ENCODE measurements at regions not wholly inside any gene's neighbourhood (a gene's known extent, or its start where the extent isn't known, plus 50 kb on each side); places are given as distances from the start of the nearest gene placed in this dataset.

GRCh38 chr1:82632155-82632554 is 831.4 kb downstream of the ADGRL2 start:
- in situ Hi-C loops (cut with MboI): no loop called here
- SMC1A ChIA-PET (ENCODE audit: uncharacterized antibody, unreplicated experiment): no interaction called here
- POLR2A ChIA-PET: no interaction called here
- Histone ChIP-seq H3K27ac (ENCODE audit: control insufficient read depth, insufficient read depth) (no peak overlapping the region), H3K27me3 (replicated peaks in 1 of 2; ENCODE audit: control insufficient read depth in 2 of 2, insufficient read depth in 2 of 2, low read length in 1 of 2) (no peaks in the 10 kb centered on the region), H3K9ac (ENCODE audit: control insufficient read depth, insufficient read depth, low read length) (no peak overlapping the region), H3K9me3 (replicated peaks; ENCODE audit: control insufficient read depth, insufficient read depth, low read length) (no peaks in the 10 kb centered on the region), H4K20me1 (ENCODE audit: control insufficient read depth, insufficient read depth) (no peaks in the 10 kb centered on the region), H2AFZ (ENCODE audit: control insufficient read depth, low read depth, low read length) (no peak overlapping the region), H3K4me3 (no peak overlapping the region), H3K4me1 (ENCODE audit: control insufficient read depth, insufficient read depth, low read length) (no peaks in the 10 kb centered on the region), H3K79me2 (ENCODE audit: control insufficient read depth, insufficient read depth, low read length) (no peaks in the 10 kb centered on the region), H3K4me2 (ENCODE audit: control insufficient read depth, insufficient read depth) (no peak overlapping the region), H3K36me3 (ENCODE audit: control insufficient read depth in 2 of 2, insufficient read depth in 2 of 2, low read length in 1 of 2) (no peaks in the 10 kb centered on the region)
- RAD21 ChIA-PET (ENCODE audit: unreplicated experiment): no interaction called here
- no peak for DNase-seq (ENCODE audit: low read depth, low spot score)
- intact Hi-C loops (cut with micrococcal nuclease; ENCODE audit: unreplicated experiment): no loop called here
- ATAC-seq: no peak
- WGBS (ENCODE audit: insufficient coverage, insufficient replicate concordance, low lambda C conversion rate, missing lambda C conversion rate): 0% methylated on average over 1 of the region's 1 CpG
- FAIRE-seq: no peak
- BruUV-seq (replicated peaks): no TSS peak
- CTCF ChIA-PET: interaction anchor here (0.7 kb wide), 1 partner anchor 526 kb away, joined by 7 read pairs; no protein-coding TSS in a partner anchor
- TF ChIP-seq FOS (IDR thresholded peaks at IDR 0.05; ENCODE audit: borderline replicate concordance, extremely low read depth, insufficient read length): no peak
- no peak for TF ChIP-seq KLF5 (IDR thresholded peaks at IDR 0.05; ENCODE audit: partially characterized antibody)
- no peak for TF ChIP-seq RELB (IDR thresholded peaks at IDR 0.05; ENCODE audit: low read depth)
- no peak for TF ChIP-seq CUX1 (IDR thresholded peaks at IDR 0.05; ENCODE audit: insufficient replicate concordance, low read depth, low read length)
- TF ChIP-seq WRNIP1 (IDR thresholded peaks at IDR 0.05; ENCODE audit: borderline replicate concordance, low read depth, low read length): no peak
- no peak for TF ChIP-seq SUPT20H (IDR thresholded peaks at IDR 0.05; ENCODE audit: borderline replicate concordance, control insufficient read depth, low read depth, low read length)
- TF ChIP-seq STAT3 (IDR thresholded peaks at IDR 0.05; ENCODE audit: low read depth, low read length): no peak
- TF ChIP-seq KDM1A (IDR thresholded peaks at IDR 0.05; ENCODE audit: borderline replicate concordance): no peak
- TF ChIP-seq, protein P1, sequence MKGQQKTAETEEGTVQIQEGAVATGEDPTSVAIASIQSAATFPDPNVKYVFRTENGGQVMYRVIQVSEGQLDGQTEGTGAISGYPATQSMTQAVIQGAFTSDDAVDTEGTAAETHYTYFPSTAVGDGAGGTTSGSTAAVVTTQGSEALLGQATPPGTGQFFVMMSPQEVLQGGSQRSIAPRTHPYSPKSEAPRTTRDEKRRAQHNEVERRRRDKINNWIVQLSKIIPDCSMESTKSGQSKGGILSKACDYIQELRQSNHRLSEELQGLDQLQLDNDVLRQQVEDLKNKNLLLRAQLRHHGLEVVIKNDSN (IDR thresholded peaks at IDR 0.05; ENCODE audit: borderline replicate concordance, extremely low read length, insufficient read depth, low read depth, low read length): no peak
